GM19035 (cell line): ENCODE measurements at regions not wholly inside any gene's neighbourhood (a gene's known extent, or its start where the extent isn't known, plus 50 kb on each side); places are given as distances from the start of the nearest gene placed in this dataset.

Source experiments
- ATAC-seq: cut with Tn5 transposase; IDR thresholded peaks from one replicate; pipeline ENCODE4 v1.9.1; 2021; ENCODE audit not compliant: unreplicated experiment

GRCh38 chr6:120648713-120649112 lies 685.6 kb downstream of the TBC1D32 start:
- no peak for ATAC-seq

GRCh38 chr6:120646101-120646500 lies 688.2 kb downstream of the TBC1D32 start:
- ATAC-seq = no peak

DNA sequence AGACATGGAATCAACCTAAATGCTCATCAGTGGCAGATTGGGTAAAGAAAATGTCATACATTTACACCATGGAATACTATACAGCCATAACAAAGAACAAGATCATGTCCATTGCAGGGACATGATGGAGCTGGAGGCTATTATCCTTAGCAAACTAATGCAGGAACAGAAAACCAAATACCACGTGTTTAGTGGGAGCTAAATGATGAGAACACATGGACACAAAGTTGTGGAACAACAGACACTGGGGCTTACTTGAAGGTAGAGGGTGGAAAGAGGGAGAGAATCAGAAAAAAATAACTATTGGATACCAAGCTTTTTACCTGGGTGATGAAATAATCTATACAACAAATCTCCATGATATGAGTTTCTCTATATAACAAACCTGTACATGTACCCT lies 701.3 kb downstream of the TBC1D32 start:
- no peak for ATAC-seq

DNA sequence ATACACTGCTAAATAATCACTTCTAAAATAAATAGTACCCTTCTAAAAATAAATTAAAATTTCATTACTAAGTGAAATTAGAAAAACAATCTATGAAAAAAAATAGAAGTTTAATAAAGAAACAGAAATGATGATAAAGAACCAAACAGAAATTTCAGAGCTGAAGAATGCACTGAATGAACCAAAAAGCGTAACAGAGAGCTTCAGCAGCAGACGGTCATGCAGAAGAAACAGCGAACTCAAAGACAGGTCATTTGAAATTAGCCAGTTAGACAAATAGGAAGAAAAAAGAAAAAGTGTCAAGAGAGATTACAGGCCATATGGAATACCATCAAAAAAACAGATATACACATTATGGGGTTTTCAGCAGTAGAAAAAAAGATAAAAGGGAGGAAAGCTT lies 706.7 kb downstream of the TBC1D32 start:
- no peak for ATAC-seq

DNA sequence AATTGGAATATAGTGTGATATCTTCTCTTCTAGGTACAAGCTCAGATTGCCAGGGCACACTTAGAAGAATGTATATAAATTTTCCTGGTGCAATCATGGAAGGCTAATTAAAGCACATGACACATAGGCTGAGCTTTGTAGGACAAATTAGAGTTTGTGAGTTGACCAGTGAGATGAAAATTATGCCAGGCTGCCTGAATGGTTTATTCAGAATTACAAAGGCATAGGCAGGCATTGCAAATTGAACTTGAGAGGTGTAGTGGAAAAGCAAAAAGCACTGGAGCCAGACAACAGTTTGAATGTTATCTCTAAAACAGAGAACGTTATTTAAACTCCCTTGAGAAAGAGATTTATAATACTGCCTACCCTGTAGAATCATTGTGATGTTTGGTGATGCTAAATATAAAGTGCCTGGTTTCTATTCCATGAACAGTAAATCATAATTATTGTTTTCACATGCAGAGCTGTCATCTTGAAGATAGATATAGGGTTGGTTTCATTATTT lies 712.1 kb downstream of the TBC1D32 start:
- ATAC-seq = no peak

DNA sequence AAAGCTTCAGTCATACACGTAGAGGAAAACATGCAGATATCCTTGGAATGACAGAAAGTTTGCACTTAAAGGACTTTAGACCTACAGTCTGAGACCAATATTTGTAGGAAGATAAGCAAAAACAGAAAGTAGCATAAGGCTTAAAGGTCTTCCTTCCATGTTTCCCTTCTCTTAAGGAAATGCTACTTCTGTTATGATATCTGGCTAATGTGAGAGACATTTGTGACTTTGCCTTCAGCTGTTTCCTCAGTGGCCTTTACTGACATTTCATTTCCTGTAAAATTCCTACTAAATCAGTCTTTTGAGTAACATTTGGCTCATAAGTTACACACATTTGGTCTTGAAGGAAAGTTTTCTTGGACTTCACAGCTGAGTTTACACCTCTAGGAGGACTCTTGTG lies 713.4 kb downstream of the TBC1D32 start:
- no peak for ATAC-seq

DNA sequence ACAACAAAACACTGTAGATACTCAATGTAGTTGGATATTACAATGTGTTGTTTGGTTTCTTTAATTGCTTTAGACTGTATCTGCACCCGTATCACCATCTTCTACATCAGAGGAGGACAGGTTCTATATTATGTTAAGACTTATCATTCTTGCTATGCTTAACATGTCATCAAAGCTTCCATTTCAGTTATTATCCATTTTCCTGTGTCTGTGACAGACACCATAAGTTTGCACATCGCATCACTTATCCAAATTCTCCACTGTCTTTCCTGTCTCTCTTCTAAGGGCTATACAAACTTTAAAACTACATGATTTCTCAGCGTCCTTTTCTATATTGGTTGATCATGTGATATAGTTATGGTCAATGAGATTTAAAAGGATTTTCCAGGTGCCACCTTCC lies 719.0 kb downstream of the TBC1D32 start:
- no peak for ATAC-seq

DNA sequence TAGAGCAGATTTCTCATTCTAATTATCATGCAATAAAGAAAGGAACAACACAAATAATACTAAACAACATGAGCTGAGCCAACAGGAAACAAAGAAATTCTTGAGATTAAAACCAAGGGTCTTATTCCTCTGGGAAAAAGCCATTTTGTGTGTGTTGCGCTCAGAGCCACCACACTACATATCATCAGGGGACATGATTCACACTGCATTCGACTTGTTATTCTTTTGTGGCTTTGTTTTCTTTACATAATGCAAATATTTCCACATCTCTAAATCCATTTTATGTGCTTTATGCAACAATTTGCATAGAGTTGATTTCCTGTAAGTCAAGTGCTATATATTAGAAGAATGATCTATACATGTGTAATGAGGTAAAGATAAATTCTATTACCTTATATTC lies 719.6 kb downstream of the TBC1D32 start:
- ATAC-seq = no peak

- ATAC-seq = no peak
These were observed 725.5 kb downstream of the TBC1D32 start for GRCh38 chr6:120608826-120609225.

DNA sequence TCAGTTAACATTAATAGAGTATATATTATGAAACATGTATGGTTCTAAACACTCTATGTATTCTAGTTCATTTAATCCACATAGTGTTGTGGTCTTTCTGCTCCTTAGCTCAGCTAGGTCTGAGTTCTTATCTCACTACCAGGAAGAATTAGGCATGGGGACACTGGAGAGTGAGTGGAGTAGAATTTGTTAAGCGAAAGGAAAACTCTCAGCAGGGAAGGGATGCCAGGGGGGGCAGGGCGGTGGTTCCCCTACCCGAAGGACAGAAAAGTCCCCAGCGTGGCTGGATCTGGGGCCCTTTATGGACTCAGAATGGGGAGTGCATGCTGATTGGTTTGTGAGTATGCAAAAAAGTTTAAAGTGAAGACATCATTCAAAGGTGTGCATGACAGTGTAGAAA lies 727.5 kb downstream of the TBC1D32 start:
- no peak for ATAC-seq

DNA sequence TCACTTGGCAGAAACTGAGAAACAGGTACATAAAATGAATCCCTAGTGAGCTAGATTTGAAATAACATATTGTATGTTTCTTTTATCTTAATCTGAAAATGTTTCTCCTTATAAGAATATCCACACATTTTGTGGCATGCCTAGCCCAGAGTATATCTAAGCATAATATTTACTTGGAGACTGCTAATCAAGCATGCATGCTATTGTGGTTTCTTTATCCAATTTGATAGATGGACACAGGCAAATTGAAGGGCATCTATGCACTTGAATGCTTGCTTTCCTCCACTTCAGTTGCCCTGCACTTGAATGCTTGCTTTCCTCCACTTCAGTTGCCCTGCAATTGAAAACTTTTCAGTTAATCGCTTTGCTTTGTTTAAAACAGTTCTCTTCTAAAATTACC lies 729.8 kb downstream of the TBC1D32 start:
- no peak for ATAC-seq

DNA sequence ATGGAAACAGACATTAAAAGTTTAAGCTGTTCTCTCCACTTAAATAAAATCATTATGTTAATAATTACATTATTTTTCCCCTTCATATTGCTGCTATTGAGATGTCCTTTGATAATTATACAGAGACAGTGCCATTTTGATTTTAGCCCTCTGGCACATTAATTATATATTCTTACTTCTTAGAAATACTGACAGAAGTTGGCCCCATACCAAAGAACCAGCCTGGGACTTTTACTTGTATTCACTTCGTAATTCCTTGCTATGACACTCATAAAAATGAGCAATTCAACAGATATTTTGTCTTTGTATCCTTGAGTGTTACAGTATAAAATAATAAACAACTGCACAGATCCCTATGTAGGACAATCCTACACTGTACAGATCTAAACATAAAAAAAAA lies 743.7 kb downstream of the TBC1D32 start:
- no peak for ATAC-seq

- ATAC-seq = no peak
These were observed 745.9 kb downstream of the TBC1D32 start for GRCh38 chr6:120588424-120588823.

GRCh38 chr6:120587381-120587780 lies 746.9 kb downstream of the TBC1D32 start:
- ATAC-seq = no peak

GRCh38 chr6:120584111-120584760 lies 750.0 kb downstream of the TBC1D32 start:
- no peak for ATAC-seq

DNA sequence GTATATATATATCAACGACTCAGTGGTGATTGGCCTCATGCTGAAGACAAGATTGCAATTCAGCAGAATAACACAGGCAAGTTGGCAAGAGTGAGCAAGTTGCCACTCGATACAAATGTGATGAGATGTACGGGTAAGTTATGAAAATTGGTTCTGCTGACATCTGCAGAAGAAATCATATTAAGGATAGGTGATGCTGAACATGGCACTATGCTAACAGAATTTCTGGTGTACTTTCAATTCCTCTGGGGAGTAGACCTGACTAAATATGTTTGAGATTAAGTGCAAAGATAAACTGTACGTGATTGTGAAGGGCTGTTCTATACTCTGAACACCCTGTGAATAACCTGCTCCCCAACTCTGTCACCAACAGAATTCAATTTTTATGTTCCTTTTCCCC lies 758.2 kb downstream of the TBC1D32 start:
- no peak for ATAC-seq

DNA sequence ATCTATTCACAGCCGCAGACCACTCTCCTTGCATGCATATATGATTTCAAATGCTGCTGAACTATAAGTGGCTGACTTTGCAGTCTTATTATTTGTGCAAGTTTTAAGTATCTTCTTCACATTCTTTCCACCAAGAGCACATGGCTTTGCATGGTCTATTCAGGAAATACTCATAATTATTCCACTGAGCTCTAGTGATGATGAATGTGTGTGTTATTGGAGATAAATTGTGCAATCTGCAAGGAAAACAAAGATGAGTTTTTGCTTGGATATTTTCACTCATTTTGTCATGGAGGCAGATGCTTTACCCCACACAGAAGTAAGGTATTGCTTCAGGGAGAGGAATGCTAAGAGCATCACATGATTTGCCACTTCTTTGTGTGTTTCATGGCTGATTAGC lies 764.6 kb downstream of the TBC1D32 start:
- ATAC-seq = no peak

- no peak for ATAC-seq
These were observed 769.5 kb downstream of the TBC1D32 start for GRCh38 chr6:120564779-120565178.

DNA sequence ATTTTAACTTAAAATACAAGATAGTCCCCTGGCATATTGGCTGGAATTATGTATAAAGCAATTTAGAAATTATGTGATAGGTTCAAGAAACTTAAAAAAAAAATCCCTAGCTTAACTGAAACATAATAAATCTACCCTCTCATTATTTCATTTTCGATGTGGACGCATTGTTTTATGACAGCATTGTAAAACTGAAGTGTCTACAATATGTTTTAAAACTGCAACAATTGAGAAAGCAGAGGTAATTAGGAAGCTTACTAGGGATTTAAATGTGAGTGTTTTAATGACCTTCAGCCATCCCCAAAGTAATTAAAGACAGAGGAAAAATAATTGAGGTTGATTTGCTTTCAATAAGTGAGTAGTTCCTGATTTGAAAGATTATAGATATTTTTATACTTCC lies 776.0 kb downstream of the TBC1D32 start:
- no peak for ATAC-seq

- no peak for ATAC-seq
These were observed 776.7 kb downstream of the TBC1D32 start for GRCh38 chr6:120557554-120557953.

DNA sequence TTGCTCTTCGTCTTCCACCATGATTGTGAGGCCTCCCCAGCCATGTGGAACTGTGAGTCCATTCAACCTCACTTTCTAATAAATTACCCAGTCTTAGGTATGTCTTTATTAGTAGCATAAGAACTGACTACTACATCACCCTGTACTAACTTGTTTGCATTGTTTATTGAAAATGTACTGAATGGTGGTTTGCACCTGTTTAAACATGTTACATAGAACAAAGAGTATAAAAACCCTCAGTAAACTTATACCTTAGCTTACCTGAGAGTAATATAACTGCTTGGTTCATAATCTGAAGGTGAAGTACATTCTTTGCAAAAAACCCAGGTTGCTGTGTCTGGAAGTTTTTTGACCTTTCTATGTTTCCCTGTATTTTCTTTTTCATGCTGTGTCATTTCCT lies 777.8 kb downstream of the TBC1D32 start:
- no peak for ATAC-seq

DNA sequence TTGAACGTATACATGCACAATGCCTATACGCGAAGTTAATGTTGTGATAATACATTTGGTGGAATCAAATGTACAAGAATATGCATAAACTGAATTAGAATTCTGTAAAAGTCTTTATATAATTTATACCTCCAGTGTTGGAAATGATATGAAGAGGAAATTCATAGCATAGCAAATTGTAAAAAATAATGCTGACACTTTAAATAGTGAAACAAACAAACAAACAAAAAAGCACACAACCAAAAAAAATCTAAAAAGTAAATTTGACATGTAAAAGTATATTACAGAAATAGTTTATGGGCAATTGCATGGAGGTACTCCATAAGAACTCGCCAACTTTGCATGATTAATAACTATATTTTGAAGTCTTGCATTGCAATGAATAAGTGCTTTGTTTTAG lies 780.9 kb downstream of the TBC1D32 start:
- ATAC-seq = no peak

DNA sequence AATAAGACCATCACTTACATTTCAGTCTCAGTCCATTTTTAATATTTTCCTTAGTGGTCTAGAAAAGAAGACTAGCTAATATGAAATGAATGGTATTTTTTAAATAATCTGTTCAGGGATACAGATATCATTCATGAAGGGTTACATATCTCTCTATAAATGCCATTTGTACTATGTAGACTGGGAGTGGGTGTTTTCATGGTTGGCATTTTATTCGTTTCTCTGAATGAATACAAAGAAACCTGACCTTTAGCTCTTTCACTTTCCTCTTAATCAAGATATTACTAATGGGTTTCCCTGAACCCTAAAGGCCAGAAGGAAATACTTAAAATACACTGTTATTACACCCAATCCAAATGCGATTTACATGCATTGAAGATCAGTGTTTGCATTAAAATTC lies 788.9 kb downstream of the TBC1D32 start:
- ATAC-seq = no peak
